ENCODE measurements at regions not wholly inside any gene's neighbourhood (a gene's known extent, or its start where the extent isn't known, plus 50 kb on each side); places are given as distances from the start of the nearest gene placed in this dataset.
A peak's percentile ranks its signal among the peaks of the same experiment; 100 is the strongest.

- 8% methylated on average over 30 of the region's 34 CpGs for WGBS (ENCODE audit: low lambda C conversion rate)
- Histone ChIP-seq H3K9me2 (no peaks in the 10 kb centered on the region), H3K79me2 (ENCODE audit: insufficient read depth) (no peaks in the 10 kb centered on the region), H3K27ac (ENCODE audit: low read depth in 2 of 2, low read length in 1 of 2) (no peak overlapping the region), H4K20me1 (ENCODE audit: insufficient read depth) (no peaks in the 10 kb centered on the region), H3K9ac (no peak overlapping the region), H3K4me2 (peak overlapping the region; percentile 54), H3K4me1 (ENCODE audit: control insufficient read depth in 1 of 2, insufficient read depth in 2 of 2, low read depth in 1 of 2, low read length in 1 of 2) (no peaks in the 10 kb centered on the region; a peak in 1 of 4 replicates), H3F3A (replicated peaks; ENCODE audit: insufficient read depth) (peaks cover 4% of the 10 kb centered on the region), H2AFZ (ENCODE audit: low read depth) (peak overlapping the region; percentile 62), H3K36me3 (replicated peaks in 1 of 2; ENCODE audit: control insufficient read depth in 1 of 2, insufficient read depth in 2 of 2, low read length in 1 of 2) (no peaks in the 10 kb centered on the region), H3K27me3 (ENCODE audit: insufficient read depth) (no peaks in the 10 kb centered on the region), H3K9me3 (no peaks in the 10 kb centered on the region), H3K4me3 (ENCODE audit: low read depth in 2 of 2, low read length in 1 of 2) (peak overlapping the region; percentile 53 to 57)
- CTCF ChIA-PET: interaction anchor here (1.3 kb wide), 1 partner anchor 31 kb away, joined by 4 read pairs; no protein-coding TSS in a partner anchor
- POLR2A ChIA-PET: interaction anchor here (3.2 kb wide), 1 partner anchor 10 kb away, joined by 19 read pairs; a partner anchor contains a TSS
- TF ChIP-seq GABPA (IDR thresholded peaks at IDR 0.05; ENCODE audit: low read depth) (no peak), NFIC (IDR thresholded peaks at IDR 0.05; ENCODE audit: borderline replicate concordance) (no peak), RAD21 (IDR thresholded peaks at IDR 0.05; ENCODE audit: low read length) (peak; percentile 42; the same call in 1 of the 2 replicates), EP300 (IDR thresholded peaks at IDR 0.05; ENCODE audit: borderline replicate concordance in 1 of 2, low read depth in 1 of 2, low read length in 1 of 2) (no peak), CHD2 (IDR thresholded peaks at IDR 0.05; ENCODE audit: low read length, partially characterized antibody) (no peak), NRF1 (IDR thresholded peaks at IDR 0.05; ENCODE audit: low read depth, low read length) (no peak), SMC3 (IDR thresholded peaks at IDR 0.05; ENCODE audit: low read depth, low read length) (peak; percentile 35), POLR2AphosphoS5 (IDR thresholded peaks at IDR 0.05; ENCODE audit: low read depth, low read length) (no peak), FOXM1 (IDR thresholded peaks at IDR 0.05; ENCODE audit: low read depth) (no peak), TAF1 (IDR thresholded peaks at IDR 0.05; ENCODE audit: borderline replicate concordance, low read depth, low read length) (no peak), FOSL2 (IDR thresholded peaks at IDR 0.05; ENCODE audit: borderline replicate concordance, low read depth) (no peak), RXRA (IDR thresholded peaks at IDR 0.05; ENCODE audit: borderline replicate concordance, low read depth) (no peak), EZH2phosphoT487 (IDR thresholded peaks at IDR 0.05; ENCODE audit: borderline replicate concordance, low read depth) (no peak), JUND (IDR thresholded peaks at IDR 0.05) (no peak), ZBTB33 (IDR thresholded peaks at IDR 0.05; ENCODE audit: borderline replicate concordance, low read depth) (no peak), RFX5 (IDR thresholded peaks at IDR 0.05; ENCODE audit: low read length) (no peak), MEF2A (IDR thresholded peaks at IDR 0.05; ENCODE audit: borderline replicate concordance, low read depth) (no peak), MXI1 (IDR thresholded peaks at IDR 0.05; ENCODE audit: low read depth, low read length) (no peak), TEAD4 (IDR thresholded peaks at IDR 0.05; ENCODE audit: borderline replicate concordance, insufficient read depth) (0 out of 2 replicates have a peak, but pooled peaks have one; percentile 28), CTCF (IDR thresholded peaks at IDR 0.05) (peak; percentile 57), RCOR1 (IDR thresholded peaks at IDR 0.05; ENCODE audit: low read length) (0 out of 2 replicates have a peak, but pooled peaks have one; percentile 12)
- TF ChIP-seq, protein P1, sequence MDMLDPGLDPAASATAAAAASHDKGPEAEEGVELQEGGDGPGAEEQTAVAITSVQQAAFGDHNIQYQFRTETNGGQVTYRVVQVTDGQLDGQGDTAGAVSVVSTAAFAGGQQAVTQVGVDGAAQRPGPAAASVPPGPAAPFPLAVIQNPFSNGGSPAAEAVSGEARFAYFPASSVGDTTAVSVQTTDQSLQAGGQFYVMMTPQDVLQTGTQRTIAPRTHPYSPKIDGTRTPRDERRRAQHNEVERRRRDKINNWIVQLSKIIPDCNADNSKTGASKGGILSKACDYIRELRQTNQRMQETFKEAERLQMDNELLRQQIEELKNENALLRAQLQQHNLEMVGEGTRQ (IDR thresholded peaks at IDR 0.05; ENCODE audit: borderline replicate concordance, low read depth, low read length): no peak
- no peak for DNase-seq
These were observed 89.8 kb upstream of the PRSS16 start for GRCh38 chr6:27157459-27158315.
